Neuronal stem cell (in vitro differentiated cells): ENCODE measurements at regions not wholly inside any gene's neighbourhood (a gene's known extent, or its start where the extent isn't known, plus 50 kb on each side); places are given as distances from the start of the nearest gene placed in this dataset.

Experiments
- DNase-seq: peaks from one replicate; pipeline ENCODE4 v3.0.0-alpha.2; 2013; ENCODE audit warnings: low spot score
- H2AFZ ChIP-seq: one replicate; pipeline ENCODE4 v1.6.1; 2013; ENCODE audit warnings: mild to moderate bottlenecking, low read length, inconsistent platforms
- H2AK5ac ChIP-seq: 2 replicates; pipeline ENCODE4 v1.6.1; 2013; ENCODE audit warnings: low read depth, mild to moderate bottlenecking, inconsistent platforms, low read length, moderate library complexity, mixed read lengths
- H2BK120ac ChIP-seq: 2 replicates; pipeline ENCODE4 v1.6.1; 2013; ENCODE audit warnings: low read depth, mild to moderate bottlenecking, inconsistent platforms, low read length, moderate library complexity, mixed read lengths
- H2BK12ac ChIP-seq: one replicate; pipeline ENCODE4 v1.6.1; 2013; ENCODE audit warnings: low read length, inconsistent platforms
- H2BK15ac ChIP-seq: 2 replicates; pipeline ENCODE4 v1.6.1; 2013; ENCODE audit warnings: mild to moderate bottlenecking, low read length, inconsistent platforms, mixed read lengths
- H2BK5ac ChIP-seq: one replicate; pipeline ENCODE4 v1.6.1; 2013; ENCODE audit warnings: inconsistent platforms, mild to moderate bottlenecking, low read length, moderate library complexity
- H3K14ac ChIP-seq: one replicate; pipeline ENCODE4 v1.6.1; 2013; ENCODE audit warnings: low read length, inconsistent platforms
- H3K18ac ChIP-seq: 2 replicates; pipeline ENCODE4 v1.6.1; 2013; ENCODE audit warnings: low read length, inconsistent platforms
- H3K23ac ChIP-seq: 2 replicates; pipeline ENCODE4 v1.6.1; 2013; ENCODE audit warnings: low read depth, mild to moderate bottlenecking, mixed read lengths, low read length, inconsistent platforms; ENCODE audit not compliant: poor library complexity
- H3K27ac ChIP-seq: replicated peaks from 3 replicates; pipeline ENCODE4 v1.5.1; 2013; ENCODE audit warnings: low read length, inconsistent platforms
- H3K27me3 ChIP-seq, 3 experiments: 2 replicates each; pipeline ENCODE4 v1.6.1; 2013; ENCODE audit warnings: low read length in 3 of 3, mild to moderate bottlenecking in 2 of 3, inconsistent platforms in 1 of 3, low read depth in 1 of 3, mixed read lengths in 1 of 3, moderate library complexity in 1 of 3; ENCODE audit not compliant: control insufficient read depth in 3 of 3, insufficient read depth in 3 of 3
- H3K36me3 ChIP-seq, 2 donors: replicated peaks in 1 of 2; 2 replicates each; pipeline ENCODE4 v1.6.1; 2013; ENCODE audit warnings: low read length in 2 of 2; ENCODE audit not compliant: control insufficient read depth in 2 of 2, insufficient read depth in 2 of 2
- H3K4ac ChIP-seq: 2 replicates; pipeline ENCODE4 v1.6.1; 2013; ENCODE audit warnings: inconsistent platforms, mild to moderate bottlenecking, low read length, moderate library complexity
- H3K4me1 ChIP-seq, 2 donors: 1 replicate in 1 of 2; 2 replicates in 1 of 2; pipeline ENCODE4 v1.6.1; 2013; ENCODE audit warnings: low read length in 2 of 2, low read depth in 1 of 2; ENCODE audit not compliant: control insufficient read depth in 2 of 2, insufficient read depth in 1 of 2
- H3K4me2 ChIP-seq: one replicate; pipeline ENCODE4 v1.6.1; 2013; ENCODE audit warnings: mild to moderate bottlenecking, low read length, inconsistent platforms; ENCODE audit not compliant: insufficient read depth, poor library complexity, severe bottlenecking
- H3K4me3 ChIP-seq, 2 donors: 2 replicates each; pipeline ENCODE4 v1.5.1; 2013; ENCODE audit warnings: low read length in 2 of 2, mild to moderate bottlenecking in 2 of 2, inconsistent platforms in 1 of 2, moderate library complexity in 1 of 2
- H3K79me1 ChIP-seq: one replicate; pipeline ENCODE4 v1.6.1; 2013; ENCODE audit warnings: low read depth, mild to moderate bottlenecking, inconsistent platforms, low read length, moderate library complexity
- H3K9ac ChIP-seq: one replicate; pipeline ENCODE4 v1.6.1; 2013; ENCODE audit warnings: mild to moderate bottlenecking, low read depth, low read length, inconsistent platforms; ENCODE audit not compliant: poor library complexity
- H3K9me3 ChIP-seq, 2 donors: replicated peaks in 1 of 2; 2 replicates each; pipeline versions ENCODE3 to v1.6.1; 2013; ENCODE audit warnings: low read length in 2 of 2, mild to moderate bottlenecking in 2 of 2, inconsistent platforms in 1 of 2, low read depth in 1 of 2, mixed read lengths in 1 of 2, moderate library complexity in 1 of 2; ENCODE audit not compliant: control insufficient read depth in 2 of 2, insufficient read depth in 1 of 2
- H4K8ac ChIP-seq: one replicate; pipeline ENCODE4 v1.6.1; 2013; ENCODE audit warnings: low read depth, mild to moderate bottlenecking, inconsistent platforms, low read length, moderate library complexity
- H4K91ac ChIP-seq: one replicate; pipeline ENCODE4 v1.6.1; 2013; ENCODE audit warnings: low read length, low read depth, mild to moderate bottlenecking, inconsistent platforms; ENCODE audit not compliant: poor library complexity
- WGBS, 2 donors: extraction: QIAGEN DNeasy Blood & Tissue Kit; methylation state at CpG; one replicate each; pipeline ENCODE4 v1.1.7; 2013; ENCODE audit warnings: missing lambda C conversion rate in 2 of 2, mixed read lengths in 1 of 2; ENCODE audit not compliant: insufficient read length in 2 of 2, insufficient replicate concordance in 1 of 2; ENCODE audit errors: extremely low coverage in 2 of 2; 5-methylcytosine and 5-hydroxymethylcytosine counted together

GRCh38 chr12:92389466-92389865, 243.8 kb upstream of the BTG1 start:
- H3K27me3 ChIP-seq = peaks cover 0 to 5% (median 0%) of the 10 kb centered on the region in 3 experiments
- H4K91ac ChIP-seq = no peak overlapping the region
- H2AK5ac ChIP-seq = no peak overlapping the region
- no peak overlapping the region for H2AFZ ChIP-seq
- no peak overlapping the region for H3K14ac ChIP-seq
- H3K4me3 ChIP-seq = no peak overlapping the region
- no peaks in the 10 kb centered on the region for H3K4me1 ChIP-seq
- no peak overlapping the region for H2BK120ac ChIP-seq
- no peaks in the 10 kb centered on the region for H3K36me3 ChIP-seq
- H3K9me3 ChIP-seq = peaks cover 3 to 6% of the 10 kb centered on the region in 2 donors
- H3K4ac ChIP-seq = no peak overlapping the region
- H3K4me2 ChIP-seq = no peak overlapping the region
- no peak overlapping the region for H2BK5ac ChIP-seq
- no peak overlapping the region for H3K23ac ChIP-seq
- no peak overlapping the region for H3K27ac ChIP-seq
- no peak overlapping the region for H3K18ac ChIP-seq
- H4K8ac ChIP-seq = peak overlapping the region; percentile 67
- no peak overlapping the region for H3K9ac ChIP-seq
- H3K79me1 ChIP-seq = no peaks in the 10 kb centered on the region
- no CpG with 5 or more reads among the region's 3 CpGs for WGBS, 2 donors
- H2BK12ac ChIP-seq = no peak overlapping the region
- no peak overlapping the region for H2BK15ac ChIP-seq
- DNase-seq = no peak

- Histone ChIP-seq H2BK15ac (no peak overlapping the region), H2AFZ (no peak overlapping the region), H3K4me3 (no peak overlapping the region), H3K9me3 (no peaks in the 10 kb centered on the region), H3K36me3 (no peaks in the 10 kb centered on the region), H4K91ac (no peak overlapping the region), H2BK120ac (no peak overlapping the region), H3K18ac (no peak overlapping the region), H3K27ac (no peak overlapping the region), H3K4ac (no peak overlapping the region), H4K8ac (no peak overlapping the region), H3K79me1 (no peaks in the 10 kb centered on the region), H2BK5ac (no peak overlapping the region), H2BK12ac (no peak overlapping the region), H3K4me1 (no peaks in the 10 kb centered on the region), H3K27me3 (peaks cover 0 to 5% (median 0%) of the 10 kb centered on the region in 3 experiments), H3K14ac (no peak overlapping the region), H2AK5ac (no peak overlapping the region), H3K4me2 (no peak overlapping the region), H3K23ac (no peak overlapping the region), H3K9ac (no peak overlapping the region)
- no peak for DNase-seq
- WGBS, 2 donors = no CpG with 5 or more reads among the region's 2 CpGs
Measured at GRCh38 chr12:92385296-92385695, 239.7 kb upstream of the BTG1 start.

- Histone ChIP-seq H2AK5ac (no peak overlapping the region), H3K4me1 (no peaks in the 10 kb centered on the region), H3K14ac (no peak overlapping the region), H3K9ac (no peak overlapping the region), H3K27me3 (peaks cover 0 to 1% (median 0%) of the 10 kb centered on the region in 3 experiments), H3K18ac (no peak overlapping the region), H3K79me1 (no peaks in the 10 kb centered on the region), H2AFZ (no peak overlapping the region), H2BK5ac (no peak overlapping the region), H3K4ac (no peak overlapping the region), H3K9me3 (no peaks in the 10 kb centered on the region), H3K4me2 (no peak overlapping the region), H3K36me3 (no peaks in the 10 kb centered on the region), H2BK12ac (no peak overlapping the region), H3K23ac (no peak overlapping the region), H4K8ac (no peak overlapping the region), H4K91ac (no peak overlapping the region), H2BK120ac (no peak overlapping the region), H2BK15ac (no peak overlapping the region), H3K27ac (no peak overlapping the region), H3K4me3 (no peak overlapping the region)
- no peak for DNase-seq
- WGBS, 2 donors = no CpG with 5 or more reads among the region's 3 CpGs
Measured at GRCh38 chr12:92384571-92384970, 238.9 kb upstream of the BTG1 start.

GRCh38 chr12:92382383-92382878, 236.8 kb upstream of the BTG1 start:
- H3K9me3 ChIP-seq = no peaks in the 10 kb centered on the region
- H3K79me1 ChIP-seq = no peaks in the 10 kb centered on the region
- no peak overlapping the region for H2AFZ ChIP-seq
- H3K4me3 ChIP-seq = no peak overlapping the region
- no peak overlapping the region for H2BK120ac ChIP-seq
- H3K27me3 ChIP-seq = no peaks in the 10 kb centered on the region
- H3K23ac ChIP-seq = no peak overlapping the region
- H4K8ac ChIP-seq = no peak overlapping the region
- no peak overlapping the region for H2BK15ac ChIP-seq
- no peak for DNase-seq
- no peak overlapping the region for H3K4ac ChIP-seq
- H3K4me1 ChIP-seq = no peaks in the 10 kb centered on the region
- no peaks in the 10 kb centered on the region for H3K36me3 ChIP-seq
- H3K9ac ChIP-seq = no peak overlapping the region
- WGBS, 2 donors = no CpG with 5 or more reads among the region's 3 CpGs
- no peak overlapping the region for H3K14ac ChIP-seq
- no peak overlapping the region for H4K91ac ChIP-seq
- no peak overlapping the region for H2BK5ac ChIP-seq
- H3K27ac ChIP-seq = no peak overlapping the region
- H2BK12ac ChIP-seq = no peak overlapping the region
- no peak overlapping the region for H2AK5ac ChIP-seq
- no peak overlapping the region for H3K4me2 ChIP-seq
- H3K18ac ChIP-seq = no peak overlapping the region
